ENCODE measurements at regions not wholly inside any gene's neighbourhood (a gene's known extent, or its start where the extent isn't known, plus 50 kb on each side); places are given as distances from the start of the nearest gene placed in this dataset.
A peak's percentile ranks its signal among the peaks of the same experiment; 100 is the strongest.

- in situ Hi-C loops (cut with HindIII; ENCODE audit: low sequenced_read_pairs), result no loop called here
- TF ChIP-seq CTCF (IDR thresholded peaks at IDR 0.05; ENCODE audit: low read depth, low read length, missing control alignments), result no peak
- H3K4me3 ChIP-seq (ENCODE audit: low read depth, low read length), result no peak overlapping the region
- DNase-seq (ENCODE audit: low read depth), result no peak
These were observed 349.8 kb upstream of the PABPC4L start for GRCh38 chr4:134551348-134551747.

- no peak overlapping the region for H3K4me3 ChIP-seq (ENCODE audit: low read depth, low read length)
- no peak for DNase-seq (ENCODE audit: low read depth)
- in situ Hi-C loops (cut with HindIII; ENCODE audit: low sequenced_read_pairs), result no loop called here
- no peak for TF ChIP-seq CTCF (IDR thresholded peaks at IDR 0.05; ENCODE audit: low read depth, low read length, missing control alignments)
These were observed 346.6 kb upstream of the PABPC4L start for GRCh38 chr4:134548052-134548628.

GRCh38 chr4:134546279-134546678 is 344.7 kb upstream of the PABPC4L start:
- no peak for TF ChIP-seq CTCF (IDR thresholded peaks at IDR 0.05; ENCODE audit: low read depth, low read length, missing control alignments)
- H3K4me3 ChIP-seq (ENCODE audit: low read depth, low read length), result no peak overlapping the region
- in situ Hi-C loops (cut with HindIII; ENCODE audit: low sequenced_read_pairs), result no loop called here
- DNase-seq (ENCODE audit: low read depth), result no peak

GRCh38 chr4:134544303-134544770 is 342.7 kb upstream of the PABPC4L start:
- peak; percentile 31 for DNase-seq (ENCODE audit: low read depth)
- no peak for TF ChIP-seq CTCF (IDR thresholded peaks at IDR 0.05; ENCODE audit: low read depth, low read length, missing control alignments)
- in situ Hi-C loops (cut with HindIII; ENCODE audit: low sequenced_read_pairs), result no loop called here
- H3K4me3 ChIP-seq (ENCODE audit: low read depth, low read length), result no peak overlapping the region

GRCh38 chr4:134540588-134540987 is 339.0 kb upstream of the PABPC4L start:
- in situ Hi-C loops (cut with HindIII; ENCODE audit: low sequenced_read_pairs), result no loop called here
- TF ChIP-seq CTCF (IDR thresholded peaks at IDR 0.05; ENCODE audit: low read depth, low read length, missing control alignments), result no peak
- DNase-seq (ENCODE audit: low read depth), result peak; percentile 13

GRCh38 chr4:134539729-134540231 is 338.2 kb upstream of the PABPC4L start:
- in situ Hi-C loops (cut with HindIII; ENCODE audit: low sequenced_read_pairs), result no loop called here
- TF ChIP-seq CTCF (IDR thresholded peaks at IDR 0.05; ENCODE audit: low read depth, low read length, missing control alignments), result no peak
- H3K4me3 ChIP-seq (ENCODE audit: low read depth, low read length), result no peak overlapping the region
- no peak for DNase-seq (ENCODE audit: low read depth)

More at GRCh38 chr4:134540588-134540987, 339.0 kb upstream of the PABPC4L start:
- H3K4me3 ChIP-seq (ENCODE audit: low read depth, low read length), result no peak overlapping the region
